OCI-LY7 (cell line): ENCODE measurements at regions not wholly inside any gene's neighbourhood (a gene's known extent, or its start where the extent isn't known, plus 50 kb on each side); places are given as distances from the start of the nearest gene placed in this dataset.

Experiments used
- BruUV-seq: library from RNA; stranded (reverse); fragments of 400-500 nt; replicated peaks from 2 replicates; lab custom pipeline; 2021; lab: Mats Ljungman, UMichigan
- CTCF ChIA-PET: fragments of 300-600 bp; sonication (Branson Sonifier 250); formaldehyde crosslinking; loops from one replicate; lab custom pipeline; 2022; ENCODE audit warnings: antibody characterized with exemption; ENCODE audit not compliant: unreplicated experiment; lab: Charles Lee
- POLR2A ChIA-PET: fragments of 300-600 bp; sonication (Branson Sonifier 250); formaldehyde crosslinking; loops from one replicate; lab custom pipeline; 2022; ENCODE audit warnings: antibody characterized with exemption; lab: Charles Lee
- DNase-seq: peaks from one replicate; pipeline ENCODE4 v3.0.0-alpha.2; 2015; ENCODE audit warnings: low spot score
- H2AFZ ChIP-seq: fragments of 200-600 bp; sonication (generic), shearing (Covaris generic); 2 replicates; pipeline ENCODE4 v1.6.1; 2014; ENCODE audit warnings: mild to moderate bottlenecking, antibody characterized with exemption, low read length, moderate library complexity
- H3K27ac ChIP-seq: fragments of 200-600 bp; sonication (generic); 2 replicates; pipeline ENCODE4 v1.5.1; 2014; ENCODE audit warnings: mixed run types, low read depth, mild to moderate bottlenecking, moderate library complexity, low read length, inconsistent platforms; ENCODE audit not compliant: poor library complexity, severe bottlenecking
- H3K36me3 ChIP-seq: fragments of 200-600 bp; sonication (generic); 2 replicates; pipeline ENCODE4 v1.6.1; 2014; ENCODE audit warnings: mild to moderate bottlenecking, antibody characterized with exemption, low read length, moderate library complexity, mixed read lengths; ENCODE audit not compliant: insufficient read depth
- H3K4me1 ChIP-seq: fragments of 200-600 bp; sonication (generic); 2 replicates; pipeline ENCODE4 v1.5.1; 2014; ENCODE audit warnings: mild to moderate bottlenecking, low read length; ENCODE audit not compliant: insufficient read depth, poor library complexity, severe bottlenecking
- H3K4me2 ChIP-seq: fragments of 200-600 bp; sonication (generic); 2 replicates; pipeline ENCODE4 v1.6.1; 2014; ENCODE audit warnings: mild to moderate bottlenecking, low read length
- H3K4me3 ChIP-seq: fragments of 200-600 bp; sonication (generic); 2 replicates; pipeline ENCODE4 v1.5.1; 2014; ENCODE audit warnings: mild to moderate bottlenecking, low read depth, low read length; ENCODE audit not compliant: poor library complexity, severe bottlenecking
- H3K79me2 ChIP-seq: fragments of 200-600 bp; sonication (generic); 2 replicates; pipeline ENCODE4 v1.6.1; 2016; ENCODE audit warnings: low read depth, mild to moderate bottlenecking, low read length, moderate library complexity, mixed read lengths; ENCODE audit not compliant: insufficient read depth
- H3K9me2 ChIP-seq: fragments of 200-600 bp; sonication (generic); 2 replicates; pipeline ENCODE4 v1.6.1; 2016; ENCODE audit warnings: mild to moderate bottlenecking, low read length, mixed read lengths; ENCODE audit not compliant: insufficient read depth
- H3K9me3 ChIP-seq: fragments of 200-600 bp; sonication (generic); 2 replicates; pipeline ENCODE4 v1.6.1; 2014; ENCODE audit warnings: mild to moderate bottlenecking, mixed run types, low read length, mixed read lengths
- H4K20me1 ChIP-seq: fragments of 200-600 bp; sonication (generic); 2 replicates; pipeline ENCODE4 v1.6.1; 2014; ENCODE audit warnings: mild to moderate bottlenecking, antibody characterized with exemption, low read length, moderate library complexity, mixed read lengths; ENCODE audit not compliant: insufficient read depth
- EZH2phosphoT487 ChIP-seq: fragments of 200-600 bp; sonication (generic); IDR thresholded peaks from 2 replicates; pipeline ENCODE4 v1.6.1; 2018; ENCODE audit warnings: low read depth, borderline replicate concordance, mild to moderate bottlenecking, mixed run types, antibody characterized with exemption, low read length, moderate library complexity, mixed read lengths
- intact Hi-C: fragments of 100-400 bp; cut with micrococcal nuclease; formaldehyde crosslinking; loops from one replicate; pipeline ENCODE4 v1.10.0; 2022; ENCODE audit not compliant: unreplicated experiment
- TF ChIP-seq, protein P1 (sequence below): fragments of 200-600 bp; sonication (generic); conservative IDR thresholded peaks from 2 replicates; pipeline ENCODE4 v1.5.1; 2014; ENCODE audit warnings: mild to moderate bottlenecking, antibody characterized with exemption, low read length, moderate library complexity, mixed read lengths

DNA sequence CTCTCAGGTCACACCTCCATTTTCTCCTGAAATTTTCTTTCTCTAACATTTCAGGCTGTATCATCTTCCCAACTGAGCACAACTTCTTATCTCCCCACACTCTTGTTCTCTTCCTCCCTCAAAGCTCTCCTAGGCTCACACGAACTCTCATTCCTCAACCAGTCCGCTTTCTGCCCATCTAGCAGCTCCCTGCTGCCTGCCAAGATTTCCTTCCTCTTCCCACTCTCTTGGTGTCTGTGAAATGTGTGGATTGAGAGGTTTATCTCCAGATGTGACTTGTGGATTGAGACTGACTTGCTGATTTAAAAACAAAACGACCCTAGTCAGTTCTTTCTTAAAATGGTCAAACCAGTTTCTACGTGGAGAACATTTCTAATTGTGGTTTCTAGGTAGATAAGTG is 106.3 kb downstream of the MTNR1B start:
- H3K4me2 ChIP-seq: no peak overlapping the region
- DNase-seq: no peak
- no peaks in the 10 kb centered on the region for H3K9me2 ChIP-seq
- TF ChIP-seq, protein P1, sequence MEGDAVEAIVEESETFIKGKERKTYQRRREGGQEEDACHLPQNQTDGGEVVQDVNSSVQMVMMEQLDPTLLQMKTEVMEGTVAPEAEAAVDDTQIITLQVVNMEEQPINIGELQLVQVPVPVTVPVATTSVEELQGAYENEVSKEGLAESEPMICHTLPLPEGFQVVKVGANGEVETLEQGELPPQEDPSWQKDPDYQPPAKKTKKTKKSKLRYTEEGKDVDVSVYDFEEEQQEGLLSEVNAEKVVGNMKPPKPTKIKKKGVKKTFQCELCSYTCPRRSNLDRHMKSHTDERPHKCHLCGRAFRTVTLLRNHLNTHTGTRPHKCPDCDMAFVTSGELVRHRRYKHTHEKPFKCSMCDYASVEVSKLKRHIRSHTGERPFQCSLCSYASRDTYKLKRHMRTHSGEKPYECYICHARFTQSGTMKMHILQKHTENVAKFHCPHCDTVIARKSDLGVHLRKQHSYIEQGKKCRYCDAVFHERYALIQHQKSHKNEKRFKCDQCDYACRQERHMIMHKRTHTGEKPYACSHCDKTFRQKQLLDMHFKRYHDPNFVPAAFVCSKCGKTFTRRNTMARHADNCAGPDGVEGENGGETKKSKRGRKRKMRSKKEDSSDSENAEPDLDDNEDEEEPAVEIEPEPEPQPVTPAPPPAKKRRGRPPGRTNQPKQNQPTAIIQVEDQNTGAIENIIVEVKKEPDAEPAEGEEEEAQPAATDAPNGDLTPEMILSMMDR: no peak
- TF ChIP-seq EZH2phosphoT487: no peak
- H3K79me2 ChIP-seq: no peaks in the 10 kb centered on the region
- no peak overlapping the region for H2AFZ ChIP-seq
- BruUV-seq: no TSS peak
- CTCF ChIA-PET: no interaction called here
- no peaks in the 10 kb centered on the region for H3K9me3 ChIP-seq
- no peaks in the 10 kb centered on the region for H3K4me1 ChIP-seq
- H3K36me3 ChIP-seq: no peaks in the 10 kb centered on the region
- intact Hi-C loops: no loop called here
- H4K20me1 ChIP-seq: no peaks in the 10 kb centered on the region
- no peak overlapping the region for H3K27ac ChIP-seq
- POLR2A ChIA-PET: no interaction called here
- H3K4me3 ChIP-seq: no peak overlapping the region

DNA sequence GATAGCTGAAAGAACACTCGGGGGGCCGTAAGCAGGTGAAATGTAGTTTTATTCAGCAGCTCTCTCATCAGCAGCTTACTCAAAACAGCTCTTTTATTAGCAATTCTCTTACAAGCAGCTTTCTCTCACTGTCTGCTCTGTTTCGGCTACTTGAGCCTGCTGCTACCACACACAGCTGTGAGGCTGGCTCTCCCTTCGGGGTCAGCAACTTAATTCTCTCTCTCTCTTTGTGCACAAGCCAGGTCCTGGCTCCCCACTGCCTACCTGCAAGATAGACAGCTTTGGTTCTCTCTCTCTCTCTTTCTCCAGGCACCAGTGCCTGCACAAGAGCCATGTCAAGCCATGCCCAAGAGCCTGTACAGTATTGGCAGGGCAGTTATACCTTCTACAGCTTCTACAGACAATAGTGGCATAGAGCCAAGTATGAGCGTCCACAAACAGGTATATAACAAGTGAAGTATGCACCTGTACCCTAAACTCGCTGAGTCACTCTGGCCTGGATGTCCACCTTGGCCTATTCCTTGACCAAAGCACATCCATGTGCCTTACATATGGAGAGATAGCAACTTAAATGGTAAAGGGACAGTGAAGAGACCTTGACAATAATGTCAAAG is 110.8 kb downstream of the MTNR1B start:
- TF ChIP-seq, protein P1: no peak
- TF ChIP-seq EZH2phosphoT487: no peak
- intact Hi-C loops: no loop called here
- POLR2A ChIA-PET: interaction anchor here (1.2 kb wide), 1 partner anchor 23 kb away, joined by 3 read pairs; no protein-coding TSS in a partner anchor

DNA sequence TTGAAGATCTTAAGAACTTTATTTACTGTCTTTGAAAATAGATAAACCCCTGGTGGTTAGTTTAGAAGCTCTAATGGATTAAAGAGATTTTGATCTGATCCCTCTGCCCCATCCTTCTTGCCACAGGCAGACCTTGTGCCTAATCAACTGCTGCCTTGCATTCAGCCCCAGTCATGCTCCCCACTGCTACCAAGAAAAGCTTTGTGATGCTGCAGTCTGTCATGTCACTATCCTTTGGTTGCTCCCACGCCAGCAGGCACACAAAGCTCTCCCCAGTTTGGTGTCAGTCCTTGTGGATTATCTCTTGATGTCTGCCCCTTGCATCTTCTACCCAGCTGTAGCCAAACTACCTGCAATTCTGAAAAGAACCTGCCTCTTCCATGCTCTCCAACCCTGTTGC is 112.2 kb downstream of the MTNR1B start:
- no peak for DNase-seq
- Histone ChIP-seq H4K20me1 (no peaks in the 10 kb centered on the region), H3K4me1 (no peaks in the 10 kb centered on the region), H2AFZ (no peak overlapping the region), H3K4me3 (no peak overlapping the region), H3K4me2 (no peak overlapping the region), H3K27ac (no peak overlapping the region), H3K79me2 (no peaks in the 10 kb centered on the region), H3K9me2 (no peaks in the 10 kb centered on the region), H3K9me3 (no peaks in the 10 kb centered on the region), H3K36me3 (no peaks in the 10 kb centered on the region)
- POLR2A ChIA-PET: interaction anchor here (0.6 kb wide), 1 partner anchor 31 kb away, joined by 3 read pairs; no protein-coding TSS in a partner anchor
- no TSS peak for BruUV-seq
- CTCF ChIA-PET: no interaction called here
- intact Hi-C loops: no loop called here
- TF ChIP-seq, protein P1: no peak
- TF ChIP-seq EZH2phosphoT487: no peak

More for the DNA sequence above, 110.8 kb downstream of the MTNR1B start:
- no TSS peak for BruUV-seq
- Histone ChIP-seq H3K79me2 (no peaks in the 10 kb centered on the region), H4K20me1 (no peaks in the 10 kb centered on the region), H3K9me2 (no peaks in the 10 kb centered on the region), H3K4me1 (no peaks in the 10 kb centered on the region), H3K4me2 (no peak overlapping the region), H2AFZ (no peak overlapping the region), H3K4me3 (no peak overlapping the region), H3K9me3 (no peaks in the 10 kb centered on the region), H3K36me3 (no peaks in the 10 kb centered on the region), H3K27ac (no peak overlapping the region)
- DNase-seq: no peak
- CTCF ChIA-PET: no interaction called here
